CD8-positive, alpha-beta memory T cell (primary cell): ENCODE measurements at regions not wholly inside any gene's neighbourhood (a gene's known extent, or its start where the extent isn't known, plus 50 kb on each side); places are given as distances from the start of the nearest gene placed in this dataset.
A peak's percentile ranks its signal among the peaks of the same experiment; 100 is the strongest.

Experiments used
- CTCF ChIA-PET: fragments of 350-600 bp; sonication (Branson Sonifier 250); formaldehyde crosslinking; loops from one replicate; lab custom pipeline; 2021; ENCODE audit warnings: antibody characterized with exemption; lab: Charles Lee
- POLR2A ChIA-PET: fragments of 350-600 bp; sonication (Branson Sonifier 250); formaldehyde crosslinking; loops from one replicate; lab custom pipeline; 2021; ENCODE audit warnings: antibody characterized with exemption; lab: Charles Lee
- DNase-seq, 5 donors: peaks; one replicate each; pipeline versions ENCODE4 v3.0.0 to v3.0.0-alpha.2; 2020 to 2022; ENCODE audit warnings: mixed read lengths in 1 of 5
- H3K27ac ChIP-seq: one replicate; pipeline ENCODE4 v1.7.0; 2013; ENCODE audit warnings: low read depth, mild to moderate bottlenecking, low read length, moderate library complexity
- H3K27me3 ChIP-seq: 2 replicates; pipeline ENCODE4 v1.7.0; 2013; ENCODE audit warnings: low read length, mild to moderate bottlenecking; ENCODE audit not compliant: insufficient read depth, poor library complexity, severe bottlenecking
- H3K36me3 ChIP-seq: 2 replicates; pipeline ENCODE4 v1.7.0; 2013; ENCODE audit warnings: mild to moderate bottlenecking, low read length, moderate library complexity; ENCODE audit not compliant: insufficient read depth
- H3K4me1 ChIP-seq: 2 replicates; pipeline ENCODE4 v1.7.0; 2013; ENCODE audit warnings: mild to moderate bottlenecking, low read length, moderate library complexity; ENCODE audit not compliant: insufficient read depth
- H3K4me3 ChIP-seq: 2 replicates; pipeline ENCODE4 v1.7.0; 2013; ENCODE audit warnings: mild to moderate bottlenecking, low read length
- H3K9me3 ChIP-seq: 2 replicates; pipeline ENCODE4 v1.7.0; 2013; ENCODE audit warnings: mild to moderate bottlenecking, low read length
- H3K27ac Mint-ChIP-seq, 8 donors: one replicate each; pipeline ENCODE4 v1.8.0; 2020 to 2021; ENCODE audit warnings: mixed read lengths in 8 of 8, mild to moderate bottlenecking in 6 of 8, inconsistent platforms in 3 of 8, moderate library complexity in 3 of 8
- H3K27me3 Mint-ChIP-seq, 2 donors: one replicate each; pipeline ENCODE4 v1.8.0; 2020 to 2021; ENCODE audit warnings: mixed read lengths in 2 of 2, mild to moderate bottlenecking in 1 of 2, moderate library complexity in 1 of 2
- H3K36me3 Mint-ChIP-seq, 3 donors: one replicate each; pipeline ENCODE4 v1.8.0; 2020 to 2021; ENCODE audit warnings: mixed read lengths in 3 of 3, inconsistent platforms in 1 of 3, mild to moderate bottlenecking in 1 of 3
- H3K4me1 Mint-ChIP-seq, 3 donors: one replicate each; pipeline ENCODE4 v1.8.0; 2020 to 2021; ENCODE audit warnings: mixed read lengths in 3 of 3, inconsistent platforms in 1 of 3, mild to moderate bottlenecking in 1 of 3
- H3K4me3 Mint-ChIP-seq, 7 donors: one replicate each; pipeline ENCODE4 v1.8.0; 2020 to 2021; ENCODE audit warnings: mixed read lengths in 7 of 7, mild to moderate bottlenecking in 6 of 7, moderate library complexity in 4 of 7, inconsistent platforms in 2 of 7
- H3K9me3 Mint-ChIP-seq, 5 donors: one replicate each; pipeline ENCODE4 v1.8.0; 2020 to 2022; ENCODE audit warnings: mixed read lengths in 5 of 5, mild to moderate bottlenecking in 3 of 5, moderate library complexity in 2 of 5, inconsistent platforms in 1 of 5

DNA sequence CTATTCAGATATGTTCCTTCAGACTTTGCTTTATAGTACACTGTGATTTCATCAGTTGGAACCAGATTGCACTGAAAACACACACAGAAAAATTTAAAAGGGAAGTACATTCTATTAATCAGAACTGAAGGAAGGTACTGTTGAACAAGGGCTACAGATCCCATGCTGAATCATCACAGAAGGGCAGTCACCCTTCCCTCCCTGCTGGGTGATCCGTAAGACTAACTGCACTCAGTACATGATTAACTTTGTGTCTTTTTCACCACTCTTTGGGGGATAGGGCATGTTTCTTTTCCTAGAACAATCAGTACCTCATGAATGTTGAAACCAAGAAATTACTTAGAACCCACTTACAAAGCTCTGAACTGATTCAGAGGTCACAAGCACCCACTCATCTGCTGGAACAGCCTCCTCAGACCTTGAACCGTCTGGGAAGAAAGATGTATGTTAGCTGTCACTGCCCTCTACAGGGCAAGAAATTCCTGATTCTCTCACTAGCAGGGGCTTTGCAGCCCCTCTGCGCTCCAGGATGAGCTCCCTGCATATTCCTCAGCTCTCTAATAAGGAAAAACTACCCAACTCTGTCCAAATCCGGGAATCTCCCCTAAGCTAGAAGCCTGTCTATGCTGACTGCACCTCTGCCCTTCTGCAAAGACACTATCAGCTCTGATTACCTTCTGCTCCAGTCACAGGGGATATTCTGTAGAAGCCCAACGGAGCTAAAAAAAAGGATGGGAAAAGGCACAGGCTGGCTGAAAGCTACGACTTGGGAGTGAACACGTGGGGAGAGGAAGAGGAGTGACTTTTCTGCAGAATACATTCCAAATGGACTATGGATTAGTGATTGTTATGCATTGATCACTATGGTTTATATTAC, 51.0 kb downstream of the IARS1 start:
- no peaks in the 10 kb centered on the region for H3K4me1 Mint-ChIP-seq
- CTCF ChIA-PET = interaction anchor here (1.1 kb wide), 1 partner anchor 102 kb away, joined by 3 read pairs; no protein-coding TSS in a partner anchor
- POLR2A ChIA-PET = no interaction called here
- DNase-seq = no peak
- Histone ChIP-seq H3K9me3 (no peaks in the 10 kb centered on the region), H3K4me1 (no peaks in the 10 kb centered on the region), H3K27ac (no peak overlapping the region), H3K4me3 (no peak overlapping the region), H3K36me3 (peaks cover 81% of the 10 kb centered on the region), H3K27me3 (no peaks in the 10 kb centered on the region)
- H3K4me3 Mint-ChIP-seq = no peak overlapping the region
- H3K9me3 Mint-ChIP-seq = no peaks in the 10 kb centered on the region
- no peaks in the 10 kb centered on the region for H3K27me3 Mint-ChIP-seq
- H3K27ac Mint-ChIP-seq = peak overlapping the region in 1 of 8 donors; percentile 47
- H3K36me3 Mint-ChIP-seq = peaks cover 17 to 98% (median 52%) of the 10 kb centered on the region in 3 donors

DNA sequence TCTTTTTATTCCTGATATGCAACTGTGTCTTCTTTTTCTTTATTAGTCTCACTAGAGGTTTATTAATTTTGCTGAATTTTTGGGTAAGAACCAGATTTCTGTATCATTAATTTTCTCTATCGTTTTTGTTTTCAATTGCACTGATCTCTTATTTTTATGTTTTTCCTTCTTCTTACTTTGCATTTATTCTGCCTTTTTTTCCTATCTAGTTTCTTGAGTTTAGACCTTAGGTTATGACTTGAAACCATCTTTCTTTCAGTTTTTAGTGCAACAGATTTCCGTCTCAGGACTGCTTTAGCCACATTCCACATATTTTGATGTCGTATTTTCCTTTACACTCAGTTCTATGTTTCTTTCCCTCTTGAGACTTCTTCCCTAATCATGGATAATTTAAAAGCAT, 56.6 kb downstream of the IARS1 start:
- no peak overlapping the region for H3K4me3 ChIP-seq
- no peak overlapping the region for H3K4me3 Mint-ChIP-seq
- no peaks in the 10 kb centered on the region for H3K27me3 ChIP-seq
- peaks cover 41% of the 10 kb centered on the region for H3K36me3 ChIP-seq
- H3K4me1 Mint-ChIP-seq = no peaks in the 10 kb centered on the region
- no peak overlapping the region for H3K27ac ChIP-seq
- H3K4me1 ChIP-seq = no peaks in the 10 kb centered on the region
- DNase-seq = no peak
- ChIA-PET POLR2A (no interaction called here), CTCF (no interaction called here)
- H3K9me3 Mint-ChIP-seq = no peaks in the 10 kb centered on the region
- H3K27me3 Mint-ChIP-seq = no peaks in the 10 kb centered on the region
- peaks cover 10 to 83% (median 28%) of the 10 kb centered on the region in 3 donors for H3K36me3 Mint-ChIP-seq
- no peaks in the 10 kb centered on the region for H3K9me3 ChIP-seq
- H3K27ac Mint-ChIP-seq = no peak overlapping the region

DNA sequence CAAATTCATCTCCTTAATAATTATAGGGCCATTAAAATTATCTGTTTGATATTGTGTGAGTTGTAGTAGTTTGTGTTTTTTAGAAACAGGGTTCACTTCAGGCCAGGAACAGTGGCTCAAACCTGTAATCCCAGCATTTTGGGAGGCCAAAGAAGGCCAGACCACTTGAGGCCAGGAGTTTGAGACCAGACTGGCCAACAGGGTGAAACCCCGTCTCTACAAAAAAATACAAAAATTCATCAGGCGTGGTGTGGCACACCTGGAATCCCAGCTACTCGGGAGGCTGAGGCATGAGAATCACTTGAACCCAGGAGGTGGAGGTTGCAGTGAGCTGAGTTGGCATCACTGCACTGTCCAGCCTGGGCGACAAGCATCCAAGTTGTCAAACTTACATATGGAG, 57.0 kb downstream of the IARS1 start:
- no peak overlapping the region for H3K4me3 Mint-ChIP-seq
- Histone ChIP-seq H3K36me3 (peaks cover 36% of the 10 kb centered on the region), H3K9me3 (no peaks in the 10 kb centered on the region), H3K27me3 (no peaks in the 10 kb centered on the region), H3K27ac (no peak overlapping the region), H3K4me1 (no peaks in the 10 kb centered on the region), H3K4me3 (no peak overlapping the region)
- DNase-seq = no peak
- H3K9me3 Mint-ChIP-seq = no peaks in the 10 kb centered on the region
- H3K27ac Mint-ChIP-seq = no peak overlapping the region
- POLR2A ChIA-PET = no interaction called here
- CTCF ChIA-PET = no interaction called here
- H3K36me3 Mint-ChIP-seq = peaks cover 5 to 79% (median 24%) of the 10 kb centered on the region in 3 donors
- H3K4me1 Mint-ChIP-seq = no peaks in the 10 kb centered on the region
- H3K27me3 Mint-ChIP-seq = no peaks in the 10 kb centered on the region

DNA sequence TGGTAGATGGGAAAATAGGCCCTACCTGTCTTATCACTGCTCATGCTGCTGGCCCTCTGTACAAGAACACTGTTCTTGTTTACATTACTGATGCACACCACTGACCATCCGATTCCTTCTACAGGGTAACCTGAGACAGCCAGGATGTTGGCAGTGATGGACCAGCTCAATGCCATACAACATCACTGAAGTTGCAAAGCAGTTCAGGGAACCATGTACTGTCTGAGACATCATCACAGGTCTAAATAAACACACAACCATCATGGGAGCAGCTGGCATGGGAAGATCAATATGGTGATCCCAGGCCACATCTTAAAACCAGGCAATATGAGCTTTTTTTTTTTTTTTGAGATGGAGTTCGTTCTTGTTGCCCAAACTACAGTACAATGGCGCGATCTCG, 59.0 kb downstream of the IARS1 start:
- H3K4me1 Mint-ChIP-seq = no peaks in the 10 kb centered on the region
- H3K4me3 Mint-ChIP-seq = no peak overlapping the region
- ChIA-PET CTCF (no interaction called here), POLR2A (interaction anchor here (0.6 kb wide), 1 partner anchor 75 kb away, joined by 3 read pairs; no protein-coding TSS in a partner anchor)
- Histone ChIP-seq H3K4me1 (no peaks in the 10 kb centered on the region), H3K27ac (no peak overlapping the region), H3K27me3 (no peaks in the 10 kb centered on the region), H3K4me3 (no peak overlapping the region), H3K36me3 (peaks cover 22% of the 10 kb centered on the region), H3K9me3 (no peaks in the 10 kb centered on the region)
- H3K27me3 Mint-ChIP-seq = no peaks in the 10 kb centered on the region
- no peak for DNase-seq
- H3K9me3 Mint-ChIP-seq = no peaks in the 10 kb centered on the region
- peak overlapping the region in 2 of 8 donors; percentile 63 to 84 for H3K27ac Mint-ChIP-seq
- H3K36me3 Mint-ChIP-seq = peaks cover 4 to 73% (median 17%) of the 10 kb centered on the region in 3 donors

DNA sequence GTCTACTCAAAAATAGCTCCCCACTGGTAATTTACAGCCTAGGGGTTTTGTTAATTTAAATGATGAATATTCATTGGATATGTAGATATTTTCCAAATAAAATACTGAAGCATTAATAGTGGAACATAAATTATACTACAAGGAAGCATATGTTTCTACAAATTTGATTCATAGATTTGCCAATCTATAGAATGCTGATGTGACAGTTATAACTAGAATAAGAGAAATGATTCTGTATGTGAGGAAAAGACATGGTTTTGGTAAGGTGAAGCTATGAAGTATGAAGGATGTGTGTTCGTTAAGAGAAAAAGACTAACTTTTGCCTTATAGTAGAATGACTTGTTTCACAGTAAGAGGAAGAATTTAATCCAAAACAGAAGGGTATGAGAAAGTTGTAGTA, 61.3 kb downstream of the IARS1 start:
- Histone ChIP-seq H3K27me3 (no peaks in the 10 kb centered on the region), H3K27ac (no peak overlapping the region), H3K4me1 (no peaks in the 10 kb centered on the region), H3K9me3 (no peaks in the 10 kb centered on the region), H3K36me3 (peaks cover 16% of the 10 kb centered on the region), H3K4me3 (no peak overlapping the region)
- Mint-ChIP-seq H3K9me3 (no peaks in the 10 kb centered on the region), H3K4me1 (no peaks in the 10 kb centered on the region), H3K27ac (peak overlapping the region in 2 of 8 donors; percentile 37 to 62), H3K4me3 (no peak overlapping the region), H3K36me3 (peaks cover 15 to 68% (median 17%) of the 10 kb centered on the region in 3 donors), H3K27me3 (no peaks in the 10 kb centered on the region)
- ChIA-PET POLR2A (no interaction called here), CTCF (interaction anchor here (1.2 kb wide), 1 partner anchor 92 kb away, joined by 3 read pairs; no protein-coding TSS in a partner anchor)
- DNase-seq = no peak

DNA sequence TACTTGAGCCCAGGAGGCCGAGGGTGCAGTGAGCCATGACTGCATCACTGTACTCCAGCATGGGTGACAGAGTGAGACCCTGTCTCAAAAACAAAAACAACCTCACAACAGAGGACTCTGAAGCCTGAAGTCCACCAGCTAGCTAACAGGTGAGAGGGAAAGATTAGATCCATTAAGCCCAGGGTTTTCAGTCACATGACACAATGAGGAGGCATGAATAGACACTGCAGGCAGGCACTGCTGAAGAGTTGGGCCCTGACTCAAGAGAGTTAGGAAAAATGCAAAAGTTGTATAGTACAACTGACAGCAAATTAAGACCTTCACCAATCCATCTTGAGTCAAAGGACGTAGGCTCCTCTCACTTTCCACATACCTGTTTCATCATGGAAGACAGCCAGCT, 64.9 kb downstream of the IARS1 start:
- ChIA-PET CTCF (no interaction called here), POLR2A (no interaction called here)
- Histone ChIP-seq H3K36me3 (peaks cover 32% of the 10 kb centered on the region), H3K27ac (no peak overlapping the region), H3K4me3 (no peak overlapping the region), H3K27me3 (no peaks in the 10 kb centered on the region), H3K4me1 (no peaks in the 10 kb centered on the region), H3K9me3 (no peaks in the 10 kb centered on the region)
- Mint-ChIP-seq H3K9me3 (no peaks in the 10 kb centered on the region), H3K36me3 (peaks cover 17 to 70% (median 23%) of the 10 kb centered on the region in 3 donors), H3K27ac (no peak overlapping the region), H3K27me3 (no peaks in the 10 kb centered on the region), H3K4me1 (no peaks in the 10 kb centered on the region), H3K4me3 (no peak overlapping the region)
- DNase-seq = no peak

DNA sequence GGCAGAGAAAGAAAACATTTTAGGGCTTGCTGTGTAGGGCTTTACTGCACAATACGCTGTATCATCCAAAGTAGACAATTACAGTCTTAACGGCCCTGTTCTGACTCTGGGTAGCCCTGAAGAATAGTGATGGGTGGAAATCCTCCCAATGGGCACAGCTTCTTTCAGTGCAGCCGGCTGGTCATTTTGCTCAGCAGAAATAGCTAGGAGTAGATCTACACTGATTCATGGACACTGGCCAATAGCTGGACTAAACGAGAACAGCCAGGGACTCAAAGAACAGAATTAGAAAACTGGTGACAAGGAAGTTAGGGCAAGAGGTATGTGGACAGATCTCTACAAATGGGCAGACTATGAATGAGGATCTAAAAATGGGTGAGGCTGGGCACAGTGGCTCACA, 69.3 kb downstream of the IARS1 start:
- Mint-ChIP-seq H3K4me1 (no peaks in the 10 kb centered on the region), H3K36me3 (peaks cover 31 to 72% (median 41%) of the 10 kb centered on the region in 3 donors), H3K27ac (peak overlapping the region in 3 of 8 donors; percentile 7 to 42 (median 14)), H3K9me3 (no peaks in the 10 kb centered on the region), H3K4me3 (no peak overlapping the region), H3K27me3 (no peaks in the 10 kb centered on the region)
- ChIA-PET POLR2A (no interaction called here), CTCF (interaction anchor here (1.0 kb wide), 1 partner anchor 84 kb away, joined by 3 read pairs; no protein-coding TSS in a partner anchor)
- H3K9me3 ChIP-seq = no peaks in the 10 kb centered on the region
- peaks cover 44% of the 10 kb centered on the region for H3K36me3 ChIP-seq
- no peaks in the 10 kb centered on the region for H3K4me1 ChIP-seq
- no peaks in the 10 kb centered on the region for H3K27me3 ChIP-seq
- no peak overlapping the region for H3K27ac ChIP-seq
- DNase-seq = no peak
- H3K4me3 ChIP-seq = no peak overlapping the region

DNA sequence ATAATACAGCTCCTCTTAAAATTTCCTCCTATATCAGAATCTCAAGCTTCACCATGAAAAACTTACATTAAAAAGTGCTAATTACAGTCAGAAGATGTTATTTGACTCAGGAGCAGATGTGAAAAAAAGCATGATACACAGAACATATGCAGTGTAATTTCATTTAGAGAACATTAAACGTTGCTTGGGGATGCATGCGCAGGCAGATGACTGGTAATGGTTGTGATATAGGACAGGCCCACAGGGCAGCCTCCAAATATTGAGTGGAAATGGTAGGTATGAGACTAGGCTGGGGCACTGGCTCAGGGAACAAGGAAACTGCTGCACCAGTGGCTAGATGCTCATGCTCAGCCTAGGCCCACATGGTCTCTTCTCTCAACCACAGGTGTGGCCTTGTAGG, 69.7 kb downstream of the IARS1 start:
- Mint-ChIP-seq H3K27me3 (no peaks in the 10 kb centered on the region), H3K27ac (peak overlapping the region in 4 of 8 donors; percentile 14 to 58 (median 30)), H3K9me3 (no peaks in the 10 kb centered on the region), H3K4me3 (no peak overlapping the region), H3K36me3 (peaks cover 33 to 71% (median 39%) of the 10 kb centered on the region in 3 donors), H3K4me1 (no peaks in the 10 kb centered on the region)
- Histone ChIP-seq H3K27me3 (no peaks in the 10 kb centered on the region), H3K4me3 (no peak overlapping the region), H3K9me3 (no peaks in the 10 kb centered on the region), H3K27ac (no peak overlapping the region), H3K4me1 (no peaks in the 10 kb centered on the region), H3K36me3 (peaks cover 42% of the 10 kb centered on the region)
- ChIA-PET CTCF (interaction anchor here (1.0 kb wide), 1 partner anchor 83 kb away, joined by 3 read pairs; no protein-coding TSS in a partner anchor), POLR2A (no interaction called here)
- no peak for DNase-seq
